SK-N-SH (cell line): ENCODE measurements at regions not wholly inside any gene's neighbourhood (a gene's known extent, or its start where the extent isn't known, plus 50 kb on each side); places are given as distances from the start of the nearest gene placed in this dataset.

ENCODE experiments used
- CTCF ChIA-PET: fragments of 300-600, 350-600 bp; formaldehyde crosslinking; extraction: SDS; loops from one replicate; lab custom pipeline; 2021; lab: Yijun Ruan, JAX
- POLR2A ChIA-PET: fragments of 350-600 bp; sonication (Branson Sonifier 250); formaldehyde crosslinking; extraction: SDS; loops from one replicate; lab custom pipeline; 2020; ENCODE audit warnings: antibody characterized with exemption, inconsistent platforms; lab: Yijun Ruan, JAX
- DNase-seq: peaks from one replicate; pipeline ENCODE4 v3.0.0; 2012
- H2AFZ ChIP-seq: fragments of 200-600 bp; sonication (generic); 2 replicates; pipeline ENCODE4 v1.8.1; 2016; ENCODE audit warnings: antibody characterized with exemption, mild to moderate bottlenecking, low read depth
- H3F3A ChIP-seq: fragments of 200-600 bp; sonication (generic); replicated peaks from 2 replicates; pipeline ENCODE3; 2016; ENCODE audit warnings: antibody characterized with exemption, mild to moderate bottlenecking; ENCODE audit not compliant: insufficient read depth
- H3K27ac ChIP-seq, 2 experiments: fragments of 200-500 bp in 1 of 2; fragments of 200-600 bp in 1 of 2; sonication (Bioruptor generic) in 1 of 2; sonication (generic), shearing (Covaris generic) in 1 of 2; 2 replicates each; pipeline versions ENCODE4 v1.5.1 to v1.6.1; 2014 to 2016; ENCODE audit warnings: low read depth in 2 of 2, inconsistent platforms in 1 of 2, low read length in 1 of 2, mild to moderate bottlenecking in 1 of 2, mixed read lengths in 1 of 2
- H3K27me3 ChIP-seq: fragments of 200-600 bp; sonication (generic), shearing (Covaris generic); 2 replicates; pipeline ENCODE4 v1.6.1; 2016; ENCODE audit warnings: mixed run types; ENCODE audit not compliant: insufficient read depth
- H3K36me3 ChIP-seq, 2 experiments: fragments of 200-500 bp in 1 of 2; fragments of 200-600 bp in 1 of 2; sonication (Bioruptor generic) in 1 of 2; sonication (generic) in 1 of 2; replicated peaks in 1 of 2; 2 replicates each; pipeline versions ENCODE3 to v1.5.1; 2014 to 2016; ENCODE audit warnings: low read length in 1 of 2, mild to moderate bottlenecking in 1 of 2; ENCODE audit not compliant: insufficient read depth in 2 of 2, control insufficient read depth in 1 of 2
- H3K4me1 ChIP-seq, 2 experiments: fragments of 200-500 bp in 1 of 2; fragments of 200-600 bp in 1 of 2; sonication (Bioruptor generic) in 1 of 2; sonication (generic), shearing (Covaris generic) in 1 of 2; 2 replicates each; pipeline versions ENCODE4 v1.5.1 to v1.6.1; 2014 to 2016; ENCODE audit warnings: low read depth in 1 of 2, low read length in 1 of 2, mixed run types in 1 of 2; ENCODE audit not compliant: insufficient read depth in 2 of 2, control insufficient read depth in 1 of 2
- H3K4me2 ChIP-seq: fragments of 200-600 bp; sonication (generic), shearing (Covaris generic); 2 replicates; pipeline ENCODE4 v1.6.1; 2017; ENCODE audit warnings: mixed run types
- H3K4me3 ChIP-seq, 2 experiments: fragments of 200-500 bp in 1 of 2; fragments of 200-600 bp in 1 of 2; sonication (Bioruptor generic) in 1 of 2; sonication (generic), shearing (Covaris generic) in 1 of 2; 2 replicates each; pipeline versions ENCODE4 v1.5.1 to v1.8.1; 2014 to 2016; ENCODE audit warnings: low read depth in 2 of 2, inconsistent platforms in 1 of 2, low read length in 1 of 2, mild to moderate bottlenecking in 1 of 2, mixed read lengths in 1 of 2, moderate library complexity in 1 of 2
- H3K79me2 ChIP-seq: fragments of 200-600 bp; sonication (generic); 2 replicates; pipeline ENCODE4 v1.8.1; 2017; ENCODE audit warnings: mild to moderate bottlenecking; ENCODE audit not compliant: insufficient read depth
- H3K9ac ChIP-seq: fragments of 200-600 bp; sonication (generic); 2 replicates; pipeline ENCODE4 v1.6.1; 2017; ENCODE audit warnings: mixed run types
- H3K9me2 ChIP-seq: fragments of 200-600 bp; sonication (generic); 2 replicates; pipeline ENCODE4 v1.6.1; 2017; ENCODE audit warnings: mixed run types
- H3K9me3 ChIP-seq: fragments of 200-600 bp; sonication (generic); 2 replicates; pipeline ENCODE4 v1.6.1; 2017; ENCODE audit warnings: mixed run types, mild to moderate bottlenecking, moderate library complexity
- H4K20me1 ChIP-seq: fragments of 200-600 bp; sonication (generic); 2 replicates; pipeline ENCODE4 v1.6.1; 2017; ENCODE audit warnings: mild to moderate bottlenecking, mixed run types; ENCODE audit not compliant: insufficient read depth
- EZH2phosphoT487 ChIP-seq: fragments of 200-600 bp; sonication (generic); IDR thresholded peaks from 2 replicates; pipeline ENCODE4 v1.6.1; 2017; ENCODE audit warnings: low read depth, mixed run types, mild to moderate bottlenecking, antibody characterized with exemption, moderate library complexity, borderline replicate concordance
- FOXJ3 ChIP-seq: sonication (generic); formaldehyde crosslinking; IDR thresholded peaks from 2 replicates; pipeline ENCODE4 v1.5.1; 2020; ENCODE audit warnings: mild to moderate bottlenecking, missing genetic modification reagents
- FOXM1 ChIP-seq: IDR thresholded peaks from 2 replicates; pipeline ENCODE4 v1.4.0; 2012; ENCODE audit warnings: low read depth, mild to moderate bottlenecking
- GATA2 ChIP-seq: sonication (generic); formaldehyde crosslinking; IDR thresholded peaks from 2 replicates; pipeline ENCODE4 v1.5.0; 2020; ENCODE audit warnings: mild to moderate bottlenecking, missing genetic modification reagents
- JUND ChIP-seq: IDR thresholded peaks from 2 replicates; pipeline ENCODE4 v1.4.0; 2012
- MEF2A ChIP-seq: IDR thresholded peaks from 2 replicates; pipeline ENCODE4 v1.4.0; 2012; ENCODE audit warnings: low read depth, borderline replicate concordance
- POLR2AphosphoS5 ChIP-seq: IDR thresholded peaks from 2 replicates; pipeline ENCODE4 v1.6.1; 2012; ENCODE audit warnings: low read depth, low read length
- RFX5 ChIP-seq: IDR thresholded peaks from 2 replicates; pipeline ENCODE4 v1.6.1; 2012; ENCODE audit warnings: mild to moderate bottlenecking, improper control_type of control experiment, low read length
- RXRA ChIP-seq: IDR thresholded peaks from 2 replicates; pipeline ENCODE4 v1.4.0; 2012; ENCODE audit warnings: low read depth, mild to moderate bottlenecking, borderline replicate concordance
- SMC3 ChIP-seq: IDR thresholded peaks from 2 replicates; pipeline ENCODE4 v1.6.1; 2012; ENCODE audit warnings: low read depth, low read length, improper control_type of control experiment
- WGBS: methylation state at CpG from one replicate; pipeline ENCODE4 v1.1.6; 2017; ENCODE audit warnings: low lambda C conversion rate; 5-methylcytosine and 5-hydroxymethylcytosine counted together
- TF ChIP-seq, protein P1 (sequence below): IDR thresholded peaks from 2 replicates; pipeline ENCODE4; 2012
- TF ChIP-seq, protein P2 (sequence below): IDR thresholded peaks from 2 replicates; pipeline ENCODE4 v1.6.1; 2012; ENCODE audit warnings: mild to moderate bottlenecking, low read depth, low read length, moderate library complexity
- TF ChIP-seq, protein P3 (sequence below): fragments of 200-600 bp; sonication (generic); IDR thresholded peaks from 2 replicates; pipeline ENCODE4 v1.6.1; 2017; ENCODE audit warnings: antibody characterized with exemption, mild to moderate bottlenecking, moderate library complexity

DNA sequence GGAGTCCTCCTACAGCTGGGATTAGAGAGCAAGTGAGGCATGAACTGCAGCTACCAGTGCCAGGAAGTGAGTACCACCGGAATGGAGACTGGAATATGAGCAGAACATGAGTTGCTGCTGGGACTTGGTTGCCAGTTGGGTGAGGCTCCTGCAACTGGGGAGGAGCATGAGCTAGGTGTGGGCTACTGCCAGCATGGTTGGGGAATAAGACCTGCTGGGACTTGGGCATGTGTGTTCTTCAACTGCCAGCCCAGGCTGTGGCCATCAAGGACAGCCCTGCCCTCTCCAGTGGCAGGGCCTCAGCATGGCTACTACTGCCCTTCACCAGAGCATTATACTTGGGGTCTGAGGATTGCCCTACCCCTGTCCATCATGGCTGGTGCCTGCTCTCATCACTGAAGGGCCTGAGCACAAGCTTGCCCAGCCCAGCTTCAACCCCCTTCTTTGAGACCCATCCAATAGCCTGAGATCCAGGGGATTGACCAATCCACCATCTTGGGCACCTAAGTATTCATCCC lies 665.0 kb downstream of the ELAVL2 start:
- no peaks in the 10 kb centered on the region for H3K4me1 ChIP-seq
- no peaks in the 10 kb centered on the region for H3K9me2 ChIP-seq
- no peak overlapping the region for H3K9ac ChIP-seq
- no peaks in the 10 kb centered on the region for H3K9me3 ChIP-seq
- H3K4me2 ChIP-seq = no peak overlapping the region
- POLR2A ChIA-PET = no interaction called here
- H3K27ac ChIP-seq = no peak overlapping the region
- H3K79me2 ChIP-seq = no peaks in the 10 kb centered on the region
- no peaks in the 10 kb centered on the region for H3F3A ChIP-seq
- WGBS = no CpG with 5 or more reads among the region's 1 CpG
- H4K20me1 ChIP-seq = no peaks in the 10 kb centered on the region
- TF ChIP-seq EZH2phosphoT487 (no peak), RFX5 (no peak), JUND (no peak), MEF2A (no peak), POLR2AphosphoS5 (no peak), RXRA (no peak), GATA2 (no peak), FOXJ3 (CRISPR knock-in tag) (no peak), SMC3 (no peak), FOXM1 (no peak)
- TF ChIP-seq, protein P1, sequence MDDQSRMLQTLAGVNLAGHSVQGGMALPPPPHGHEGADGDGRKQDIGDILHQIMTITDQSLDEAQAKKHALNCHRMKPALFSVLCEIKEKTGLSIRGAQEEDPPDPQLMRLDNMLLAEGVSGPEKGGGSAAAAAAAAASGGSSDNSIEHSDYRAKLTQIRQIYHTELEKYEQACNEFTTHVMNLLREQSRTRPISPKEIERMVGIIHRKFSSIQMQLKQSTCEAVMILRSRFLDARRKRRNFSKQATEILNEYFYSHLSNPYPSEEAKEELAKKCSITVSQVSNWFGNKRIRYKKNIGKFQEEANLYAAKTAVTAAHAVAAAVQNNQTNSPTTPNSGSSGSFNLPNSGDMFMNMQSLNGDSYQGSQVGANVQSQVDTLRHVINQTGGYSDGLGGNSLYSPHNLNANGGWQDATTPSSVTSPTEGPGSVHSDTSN = no peak
- TF ChIP-seq, protein P2, sequence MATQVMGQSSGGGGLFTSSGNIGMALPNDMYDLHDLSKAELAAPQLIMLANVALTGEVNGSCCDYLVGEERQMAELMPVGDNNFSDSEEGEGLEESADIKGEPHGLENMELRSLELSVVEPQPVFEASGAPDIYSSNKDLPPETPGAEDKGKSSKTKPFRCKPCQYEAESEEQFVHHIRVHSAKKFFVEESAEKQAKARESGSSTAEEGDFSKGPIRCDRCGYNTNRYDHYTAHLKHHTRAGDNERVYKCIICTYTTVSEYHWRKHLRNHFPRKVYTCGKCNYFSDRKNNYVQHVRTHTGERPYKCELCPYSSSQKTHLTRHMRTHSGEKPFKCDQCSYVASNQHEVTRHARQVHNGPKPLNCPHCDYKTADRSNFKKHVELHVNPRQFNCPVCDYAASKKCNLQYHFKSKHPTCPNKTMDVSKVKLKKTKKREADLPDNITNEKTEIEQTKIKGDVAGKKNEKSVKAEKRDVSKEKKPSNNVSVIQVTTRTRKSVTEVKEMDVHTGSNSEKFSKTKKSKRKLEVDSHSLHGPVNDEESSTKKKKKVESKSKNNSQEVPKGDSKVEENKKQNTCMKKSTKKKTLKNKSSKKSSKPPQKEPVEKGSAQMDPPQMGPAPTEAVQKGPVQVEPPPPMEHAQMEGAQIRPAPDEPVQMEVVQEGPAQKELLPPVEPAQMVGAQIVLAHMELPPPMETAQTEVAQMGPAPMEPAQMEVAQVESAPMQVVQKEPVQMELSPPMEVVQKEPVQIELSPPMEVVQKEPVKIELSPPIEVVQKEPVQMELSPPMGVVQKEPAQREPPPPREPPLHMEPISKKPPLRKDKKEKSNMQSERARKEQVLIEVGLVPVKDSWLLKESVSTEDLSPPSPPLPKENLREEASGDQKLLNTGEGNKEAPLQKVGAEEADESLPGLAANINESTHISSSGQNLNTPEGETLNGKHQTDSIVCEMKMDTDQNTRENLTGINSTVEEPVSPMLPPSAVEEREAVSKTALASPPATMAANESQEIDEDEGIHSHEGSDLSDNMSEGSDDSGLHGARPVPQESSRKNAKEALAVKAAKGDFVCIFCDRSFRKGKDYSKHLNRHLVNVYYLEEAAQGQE = no peak
- TF ChIP-seq, protein P3, sequence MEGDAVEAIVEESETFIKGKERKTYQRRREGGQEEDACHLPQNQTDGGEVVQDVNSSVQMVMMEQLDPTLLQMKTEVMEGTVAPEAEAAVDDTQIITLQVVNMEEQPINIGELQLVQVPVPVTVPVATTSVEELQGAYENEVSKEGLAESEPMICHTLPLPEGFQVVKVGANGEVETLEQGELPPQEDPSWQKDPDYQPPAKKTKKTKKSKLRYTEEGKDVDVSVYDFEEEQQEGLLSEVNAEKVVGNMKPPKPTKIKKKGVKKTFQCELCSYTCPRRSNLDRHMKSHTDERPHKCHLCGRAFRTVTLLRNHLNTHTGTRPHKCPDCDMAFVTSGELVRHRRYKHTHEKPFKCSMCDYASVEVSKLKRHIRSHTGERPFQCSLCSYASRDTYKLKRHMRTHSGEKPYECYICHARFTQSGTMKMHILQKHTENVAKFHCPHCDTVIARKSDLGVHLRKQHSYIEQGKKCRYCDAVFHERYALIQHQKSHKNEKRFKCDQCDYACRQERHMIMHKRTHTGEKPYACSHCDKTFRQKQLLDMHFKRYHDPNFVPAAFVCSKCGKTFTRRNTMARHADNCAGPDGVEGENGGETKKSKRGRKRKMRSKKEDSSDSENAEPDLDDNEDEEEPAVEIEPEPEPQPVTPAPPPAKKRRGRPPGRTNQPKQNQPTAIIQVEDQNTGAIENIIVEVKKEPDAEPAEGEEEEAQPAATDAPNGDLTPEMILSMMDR = no peak
- H3K27me3 ChIP-seq = no peaks in the 10 kb centered on the region
- H2AFZ ChIP-seq = no peak overlapping the region
- H3K36me3 ChIP-seq = no peaks in the 10 kb centered on the region
- H3K4me3 ChIP-seq = no peak overlapping the region
- no peak for DNase-seq
- CTCF ChIA-PET = no interaction called here
